C4-2B (cell line): ENCODE measurements at regions not wholly inside any gene's neighbourhood (a gene's known extent, or its start where the extent isn't known, plus 50 kb on each side); places are given as distances from the start of the nearest gene placed in this dataset.
A peak's percentile ranks its signal among the peaks of the same experiment; 100 is the strongest.

ENCODE experiments used
- H3K27ac ChIP-seq: fragments of 450-650 bp; 2 replicates; pipeline ENCODE4 v1.5.1; 2017
- CTCF ChIP-seq: fragments of 450-650 bp; conservative IDR thresholded peaks from 2 replicates; pipeline ENCODE4 v1.5.1; 2017; ENCODE audit warnings: mild to moderate bottlenecking
- ZFX ChIP-seq: fragments of 450-650 bp; IDR thresholded peaks from 2 replicates; pipeline ENCODE4 v1.6.1; 2017

GRCh38 chr13:91232716-91233115 is 114.8 kb upstream of the MIR17HG start:
- TF ChIP-seq CTCF (no peak), ZFX (no peak)
- no peak overlapping the region for H3K27ac ChIP-seq

- TF ChIP-seq CTCF (no peak), ZFX (no peak)
- H3K27ac ChIP-seq = no peak overlapping the region
These were observed 114.2 kb upstream of the MIR17HG start for GRCh38 chr13:91233291-91233690.

- no peak overlapping the region for H3K27ac ChIP-seq
- TF ChIP-seq ZFX (no peak), CTCF (no peak)
These were observed 111.3 kb upstream of the MIR17HG start for GRCh38 chr13:91236182-91236581.

GRCh38 chr13:91236921-91237320 is 110.6 kb upstream of the MIR17HG start:
- H3K27ac ChIP-seq = no peak overlapping the region
- TF ChIP-seq CTCF = no peak
- no peak for TF ChIP-seq ZFX

- no peak overlapping the region for H3K27ac ChIP-seq
- no peak for TF ChIP-seq CTCF
- no peak for TF ChIP-seq ZFX
These were observed 109.5 kb upstream of the MIR17HG start for GRCh38 chr13:91238036-91238435.

- TF ChIP-seq ZFX (no peak), CTCF (no peak)
- H3K27ac ChIP-seq = no peak overlapping the region
These were observed 107.1 kb upstream of the MIR17HG start for GRCh38 chr13:91240341-91240740.

GRCh38 chr13:91241221-91241933 is 106.1 kb upstream of the MIR17HG start:
- TF ChIP-seq ZFX (no peak), CTCF (no peak)
- H3K27ac ChIP-seq = peak overlapping the region; percentile 92
